MG63 (cell line): ENCODE measurements at regions not wholly inside any gene's neighbourhood (a gene's known extent, or its start where the extent isn't known, plus 50 kb on each side); places are given as distances from the start of the nearest gene placed in this dataset.
"Not testable (repeated sequence)": the region's sequence is repeated elsewhere in the genome, so short reads cannot be mapped to it uniquely, and the experiment has no call there.

Source experiments
- DNase-seq: peaks from one replicate; pipeline ENCODE4 v3.0.0-alpha.2; 2020
- H3K27me3 ChIP-seq: fragments of 250-450 bp; sonication (Bioruptor Pico); 2 replicates; pipeline ENCODE4 v1.5.1; 2020; ENCODE audit warnings: mild to moderate bottlenecking, moderate library complexity
- H3K36me3 ChIP-seq: fragments of 250-450 bp; sonication (Bioruptor Pico); 2 replicates; pipeline ENCODE4 v1.5.1; 2020; ENCODE audit warnings: mild to moderate bottlenecking, moderate library complexity
- H3K4me3 ChIP-seq: fragments of 250-450 bp; sonication (Bioruptor Pico); 2 replicates; pipeline ENCODE4 v1.5.1; 2020; ENCODE audit warnings: mild to moderate bottlenecking, moderate library complexity
- H3K9me3 ChIP-seq: fragments of 250-450 bp; sonication (Bioruptor Pico); 2 replicates; pipeline ENCODE4 v1.5.1; 2020; ENCODE audit warnings: mild to moderate bottlenecking, moderate library complexity

DNA sequence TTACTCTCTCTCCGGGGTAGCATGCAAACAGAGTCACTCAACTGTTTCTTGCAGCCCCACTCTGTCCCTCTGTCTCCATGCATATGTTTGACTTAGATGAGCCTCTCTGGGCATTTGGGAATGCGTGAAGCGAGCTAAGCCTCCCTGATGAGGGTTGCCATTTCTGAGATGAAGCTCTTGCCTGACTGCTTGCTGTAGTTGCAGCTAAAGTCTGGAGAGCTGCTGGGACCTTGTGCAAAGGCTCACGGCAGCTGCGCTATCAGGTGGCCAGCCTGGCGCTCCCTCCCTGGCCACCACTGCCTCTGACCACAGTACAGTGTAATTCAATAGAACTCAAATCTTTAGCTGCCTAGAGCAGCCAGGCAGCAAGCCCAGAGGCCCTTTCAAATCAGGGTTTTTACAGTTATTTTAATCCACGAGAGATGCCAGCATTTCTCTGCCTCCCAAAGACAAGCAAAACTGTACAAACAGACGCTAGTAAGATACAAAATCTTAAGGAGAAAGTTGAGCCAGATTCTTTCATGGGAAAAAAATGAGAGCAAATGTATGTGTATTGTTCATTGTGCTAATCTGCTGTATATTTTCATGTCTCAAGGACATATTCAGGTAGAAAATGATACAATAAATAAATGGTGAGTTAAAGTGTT is 694.6 kb downstream of the PRIM2 start:
- H3K4me3 ChIP-seq, H3K36me3 ChIP-seq, H3K9me3 ChIP-seq, DNase-seq, H3K27me3 ChIP-seq: not testable (repeated sequence)

- not testable (repeated sequence) for H3K9me3 ChIP-seq, H3K27me3 ChIP-seq, H3K4me3 ChIP-seq, H3K36me3 ChIP-seq, DNase-seq
Measured at GRCh38 chr6:58016614-58017013, 699.2 kb downstream of the PRIM2 start.

DNA sequence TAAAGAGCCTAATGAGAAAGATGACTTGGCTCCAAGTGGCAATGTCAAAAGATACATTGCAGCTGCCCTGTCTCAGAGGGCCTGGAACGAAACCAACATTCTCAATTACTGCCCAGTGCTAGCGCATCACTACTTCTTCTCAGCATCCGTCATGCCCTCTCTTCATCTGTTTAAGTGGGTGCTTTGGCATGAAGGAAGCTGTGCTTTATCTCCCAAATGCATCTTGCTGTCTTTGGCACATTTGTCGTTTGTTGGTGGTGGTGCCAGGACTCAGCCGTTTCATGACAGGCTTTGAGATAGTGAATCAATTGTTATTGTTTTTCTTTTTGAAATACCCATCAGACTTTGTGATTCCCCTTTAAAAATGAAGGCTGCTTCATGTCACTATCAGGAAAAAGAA is 710.8 kb downstream of the PRIM2 start:
- H3K4me3 ChIP-seq, H3K27me3 ChIP-seq, H3K9me3 ChIP-seq, H3K36me3 ChIP-seq, DNase-seq: not testable (repeated sequence)

- DNase-seq, H3K36me3 ChIP-seq, H3K9me3 ChIP-seq, H3K27me3 ChIP-seq, H3K4me3 ChIP-seq: not testable (repeated sequence)
Measured at GRCh38 chr6:58038213-58038612, 720.8 kb downstream of the PRIM2 start.

DNA sequence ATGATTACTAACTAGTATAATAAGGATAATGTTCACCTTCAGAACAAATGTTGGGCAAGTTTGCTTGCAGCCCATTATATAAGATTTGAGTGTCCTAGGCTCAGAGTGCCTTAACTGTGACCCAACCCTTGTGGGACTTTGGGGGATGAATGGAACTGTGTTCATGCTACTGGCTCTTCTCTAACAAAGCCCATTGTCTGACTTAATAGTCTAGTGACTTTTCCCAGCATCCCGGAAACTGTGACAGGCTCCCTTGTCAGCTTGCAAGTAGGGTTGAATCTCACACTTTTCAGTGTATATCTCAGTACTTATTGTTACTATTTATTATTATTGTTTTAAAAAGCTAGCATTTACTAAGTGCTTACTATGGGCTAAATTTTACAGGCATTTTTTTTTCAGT is 729.2 kb downstream of the PRIM2 start:
- not testable (repeated sequence) for DNase-seq, H3K4me3 ChIP-seq, H3K36me3 ChIP-seq, H3K27me3 ChIP-seq, H3K9me3 ChIP-seq

GRCh38 chr6:58047389-58047788 is 730.0 kb downstream of the PRIM2 start:
- DNase-seq, H3K9me3 ChIP-seq, H3K4me3 ChIP-seq, H3K27me3 ChIP-seq, H3K36me3 ChIP-seq: not testable (repeated sequence)

DNA sequence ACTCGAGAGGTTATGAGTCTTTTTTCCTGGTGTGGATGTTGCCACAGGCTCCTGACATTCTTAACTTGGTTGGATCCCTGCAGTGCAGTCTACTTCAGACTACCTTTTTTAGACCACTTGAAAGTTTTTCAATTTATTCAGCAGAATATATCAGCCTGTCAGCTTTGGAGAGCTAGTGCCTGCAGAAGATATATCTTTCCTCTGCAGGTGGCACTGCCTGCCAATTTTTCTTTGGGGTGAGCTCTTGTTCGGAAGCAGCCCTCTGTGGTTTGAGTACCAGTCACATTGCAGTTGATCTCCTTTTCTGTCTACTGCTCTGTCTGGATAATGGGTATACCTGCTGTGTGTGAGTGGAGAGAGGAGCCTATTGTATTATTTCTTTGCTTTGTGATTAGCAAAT is 730.4 kb downstream of the PRIM2 start:
- not testable (repeated sequence) for H3K9me3 ChIP-seq, H3K27me3 ChIP-seq, H3K36me3 ChIP-seq, DNase-seq, H3K4me3 ChIP-seq

- H3K4me3 ChIP-seq, H3K9me3 ChIP-seq, DNase-seq, H3K27me3 ChIP-seq, H3K36me3 ChIP-seq: not testable (repeated sequence)
Measured at GRCh38 chr6:58055465-58056176, 738.2 kb downstream of the PRIM2 start.

- H3K9me3 ChIP-seq, H3K27me3 ChIP-seq, H3K36me3 ChIP-seq, H3K4me3 ChIP-seq: not testable (repeated sequence)
- DNase-seq: peak; percentile 51
Measured at GRCh38 chr6:58059701-58060100, 742.3 kb downstream of the PRIM2 start.

- not testable (repeated sequence) for DNase-seq, H3K9me3 ChIP-seq, H3K36me3 ChIP-seq, H3K4me3 ChIP-seq, H3K27me3 ChIP-seq
Measured at GRCh38 chr6:58063542-58063941, 746.1 kb downstream of the PRIM2 start.

DNA sequence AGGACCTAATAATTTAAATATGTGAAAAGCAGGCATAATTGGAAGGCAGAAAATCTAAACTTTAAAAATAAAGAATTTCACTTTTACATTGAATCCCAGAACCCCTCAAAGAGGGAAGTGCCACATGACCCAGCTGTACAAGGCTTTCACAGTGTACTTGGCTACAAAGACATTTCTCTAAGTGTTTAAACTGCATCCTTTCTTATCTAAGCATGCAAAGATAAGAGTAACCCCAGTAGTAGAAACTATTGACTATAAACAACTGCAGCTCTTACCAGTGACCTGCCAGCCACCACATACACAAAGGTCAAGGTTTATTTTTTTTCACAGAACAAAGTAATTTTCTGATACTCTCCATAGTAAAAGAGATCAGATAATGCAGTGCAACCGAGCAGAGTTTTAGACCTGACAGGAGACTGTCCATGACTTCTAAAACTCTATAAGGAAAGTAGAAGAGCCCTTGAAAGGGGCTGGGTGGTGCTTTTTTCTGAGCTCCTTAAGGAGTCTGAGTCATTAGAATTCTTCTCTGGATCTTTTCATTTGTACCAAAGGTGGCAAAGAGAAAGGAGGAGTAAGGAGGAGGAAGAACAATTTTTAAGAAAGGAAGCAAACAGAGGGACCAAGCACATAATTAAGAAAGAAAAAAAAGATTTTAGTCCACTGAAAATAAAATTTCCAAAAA is 750.6 kb downstream of the PRIM2 start:
- H3K36me3 ChIP-seq, H3K27me3 ChIP-seq, DNase-seq, H3K4me3 ChIP-seq, H3K9me3 ChIP-seq: not testable (repeated sequence)

- no peaks in the 10 kb centered on the region for H3K36me3 ChIP-seq
- no peaks in the 10 kb centered on the region for H3K27me3 ChIP-seq
- no peak overlapping the region for H3K4me3 ChIP-seq
- no peaks in the 10 kb centered on the region for H3K9me3 ChIP-seq
- no peak for DNase-seq
Measured at GRCh38 chr6:58073263-58073662, 755.8 kb downstream of the PRIM2 start.

DNA sequence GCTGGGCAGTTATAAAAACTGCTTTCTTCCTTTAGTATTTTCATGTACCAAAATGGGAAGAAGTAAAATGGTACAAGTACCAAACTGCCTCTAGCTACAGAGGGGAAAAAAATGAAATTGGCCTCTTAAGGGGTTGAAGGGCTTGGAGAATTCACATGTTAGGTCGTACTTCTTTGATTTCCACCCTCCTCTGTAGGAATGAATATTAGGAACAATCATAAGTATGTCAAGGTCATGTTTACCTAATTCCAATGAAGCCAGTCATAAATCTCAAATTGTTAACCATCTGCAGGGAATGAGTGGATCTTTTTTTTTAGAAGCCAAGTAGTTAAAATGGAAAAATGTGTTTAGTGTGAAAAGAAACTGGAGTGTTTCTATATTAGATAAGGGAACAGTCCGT is 772.6 kb downstream of the PRIM2 start:
- H3K4me3 ChIP-seq, H3K27me3 ChIP-seq, DNase-seq, H3K36me3 ChIP-seq, H3K9me3 ChIP-seq: not testable (repeated sequence)

- not testable (repeated sequence) for H3K9me3 ChIP-seq, H3K36me3 ChIP-seq, H3K27me3 ChIP-seq, H3K4me3 ChIP-seq, DNase-seq
Measured at GRCh38 chr6:58097251-58097650, 779.8 kb downstream of the PRIM2 start.

DNA sequence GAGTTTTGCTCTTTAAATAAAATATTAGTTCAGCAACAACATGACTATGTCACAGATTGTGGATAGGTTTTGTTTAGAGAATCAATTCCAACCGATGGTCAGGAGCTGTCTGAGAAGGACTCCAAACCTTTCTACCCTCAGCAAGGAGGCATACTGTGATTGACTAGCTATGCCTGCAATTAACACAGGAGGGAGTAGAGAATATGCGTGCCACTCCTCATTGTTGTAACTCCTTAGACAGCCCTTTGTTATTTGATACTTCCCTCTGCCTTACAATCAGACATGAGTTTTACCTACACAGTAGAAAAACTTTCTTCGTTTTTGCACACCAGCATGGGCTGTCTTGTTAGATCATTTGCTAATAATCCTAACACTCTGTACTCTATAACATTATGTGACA is 796.5 kb downstream of the PRIM2 start:
- Histone ChIP-seq H3K9me3 (no peaks in the 10 kb centered on the region), H3K27me3 (no peaks in the 10 kb centered on the region), H3K4me3 (no peak overlapping the region), H3K36me3 (no peaks in the 10 kb centered on the region)
- no peak for DNase-seq

GRCh38 chr6:58117162-58117561 is 799.7 kb downstream of the PRIM2 start:
- not testable (repeated sequence) for H3K27me3 ChIP-seq, H3K4me3 ChIP-seq, H3K9me3 ChIP-seq, DNase-seq, H3K36me3 ChIP-seq

DNA sequence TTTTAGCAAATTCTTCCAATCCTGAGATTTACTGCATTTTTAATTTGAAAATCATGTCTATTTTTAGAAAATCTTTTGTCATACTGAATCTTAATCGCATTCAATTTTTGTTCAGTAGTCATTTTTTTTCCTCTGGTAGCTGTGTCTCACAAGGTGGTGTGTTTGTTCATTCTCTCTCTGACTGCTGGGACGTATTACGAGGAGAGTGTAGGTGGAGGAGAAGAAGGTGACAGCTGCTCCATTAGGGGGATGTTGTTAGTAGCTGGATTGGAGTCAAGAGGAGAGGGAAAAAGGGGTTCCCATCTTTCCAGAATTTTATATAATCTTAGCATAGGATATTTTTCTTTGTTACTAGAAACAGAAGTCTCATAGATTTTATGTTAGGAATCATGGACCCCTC is 804.2 kb downstream of the PRIM2 start:
- not testable (repeated sequence) for DNase-seq, H3K36me3 ChIP-seq

DNA sequence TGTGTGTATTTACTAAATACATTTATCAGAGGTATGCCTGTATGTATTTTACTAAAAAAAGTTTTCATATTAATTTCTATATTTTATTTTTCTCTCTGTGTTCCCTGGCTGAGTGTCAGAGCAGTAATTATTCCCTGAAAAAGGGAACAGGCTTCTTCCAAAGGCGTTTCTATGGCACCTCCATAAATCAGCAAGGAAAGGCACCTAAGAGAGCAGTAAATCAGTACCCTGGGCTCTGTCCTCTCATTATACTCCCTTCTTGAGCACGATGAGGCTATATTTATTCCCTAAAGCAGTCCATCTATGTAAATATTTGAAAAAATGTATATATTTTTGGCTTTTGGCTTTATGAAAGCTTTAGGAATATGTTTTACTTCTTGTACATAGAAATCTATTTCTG is 806.3 kb downstream of the PRIM2 start:
- not testable (repeated sequence) for DNase-seq, H3K4me3 ChIP-seq

More for the DNA sequence above, 804.2 kb downstream of the PRIM2 start:
- not testable (repeated sequence) for H3K4me3 ChIP-seq, H3K27me3 ChIP-seq, H3K9me3 ChIP-seq

More for the DNA sequence above, 806.3 kb downstream of the PRIM2 start:
- not testable (repeated sequence) for H3K27me3 ChIP-seq, H3K36me3 ChIP-seq, H3K9me3 ChIP-seq
